NCI-H774 (cell line): ENCODE measurements at regions not wholly inside any gene's neighbourhood (a gene's known extent, or its start where the extent isn't known, plus 50 kb on each side); places are given as distances from the start of the nearest gene placed in this dataset.
"Not testable (repeated sequence)": the region's sequence is repeated elsewhere in the genome, so short reads cannot be mapped to it uniquely, and the experiment has no call there.

ENCODE experiments used
- DNase-seq: peaks from one replicate; lab custom pipeline; 2025; lab: John Stamatoyannopoulos, UW

DNA sequence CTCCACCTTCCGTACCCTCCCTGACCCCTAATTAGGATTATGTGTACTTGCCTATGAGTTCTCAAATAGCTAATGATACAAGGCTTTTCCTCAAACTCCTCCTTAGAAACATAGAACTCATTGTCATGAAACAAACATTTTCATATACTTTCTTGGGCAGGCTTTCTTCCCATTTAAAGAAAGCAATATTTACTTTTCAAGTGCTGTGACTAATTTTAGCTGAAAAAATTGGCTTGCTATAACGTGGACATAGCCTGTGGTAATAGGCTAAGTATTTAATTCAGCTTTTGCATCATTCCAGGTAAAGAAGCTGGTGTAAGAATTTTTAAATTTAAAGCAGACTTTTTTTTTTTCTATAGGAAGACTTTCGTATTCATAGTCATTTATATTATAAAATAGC is 208.7 kb downstream of the SOX2 start:
- DNase-seq: no peak

DNA sequence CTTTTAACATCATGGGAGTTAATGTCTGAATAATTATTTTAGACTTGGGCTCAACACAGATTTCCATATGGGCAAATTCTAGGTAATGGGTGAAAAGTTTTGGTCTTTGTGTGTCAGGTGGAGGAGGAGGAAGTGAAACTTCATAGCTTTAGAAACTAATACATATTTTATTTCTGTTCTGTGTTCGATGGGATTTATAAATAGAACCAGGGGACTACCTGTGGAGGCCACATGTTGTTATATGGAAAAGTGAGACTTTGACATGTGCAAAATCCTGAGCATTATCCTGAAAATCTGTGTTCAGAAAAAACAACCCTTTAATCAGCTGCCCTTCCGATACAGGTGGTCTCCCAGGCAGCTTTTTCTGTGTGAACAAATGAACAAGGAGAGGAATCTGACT is 209.5 kb downstream of the SOX2 start:
- DNase-seq: no peak

DNA sequence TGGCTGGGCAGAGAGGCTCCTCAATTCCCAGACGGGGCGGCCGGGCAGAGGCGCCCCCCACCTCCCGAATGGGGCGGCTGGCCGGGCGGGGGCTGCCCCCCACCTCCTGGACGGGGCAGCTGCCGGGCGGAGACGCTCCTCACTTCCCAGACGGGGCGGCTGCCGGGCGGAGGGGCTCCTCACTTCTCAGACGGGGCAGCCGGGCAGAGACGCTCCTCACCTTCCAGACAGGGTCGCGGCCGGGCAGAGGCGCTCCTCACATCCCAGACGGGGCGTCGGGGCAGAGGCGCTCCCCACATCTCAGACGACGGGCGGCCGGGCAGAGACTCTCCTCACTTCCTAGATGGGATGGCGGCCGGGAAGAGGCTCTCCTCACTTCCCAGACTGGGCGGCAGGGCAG is 214.1 kb downstream of the SOX2 start:
- not testable (repeated sequence) for DNase-seq

DNA sequence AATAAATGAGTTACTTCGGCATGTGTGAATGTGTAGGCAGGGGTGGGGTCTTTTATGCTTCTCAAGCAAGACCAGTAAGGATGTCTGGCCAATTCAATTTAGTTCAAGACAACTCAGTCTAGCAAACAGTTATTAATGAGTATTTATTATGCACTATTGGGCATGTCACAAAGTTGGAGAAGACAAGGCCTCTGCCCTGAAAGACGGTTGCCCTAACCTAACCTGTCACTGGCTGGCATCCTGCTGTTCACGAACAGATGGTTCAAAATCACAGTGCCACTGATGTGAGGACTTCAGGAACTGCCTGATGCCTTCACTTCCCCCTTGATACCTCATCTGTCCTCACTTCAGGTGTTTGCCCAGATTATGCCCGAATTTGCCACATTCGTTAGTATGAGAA is 217.8 kb downstream of the SOX2 start:
- DNase-seq: no peak

DNA sequence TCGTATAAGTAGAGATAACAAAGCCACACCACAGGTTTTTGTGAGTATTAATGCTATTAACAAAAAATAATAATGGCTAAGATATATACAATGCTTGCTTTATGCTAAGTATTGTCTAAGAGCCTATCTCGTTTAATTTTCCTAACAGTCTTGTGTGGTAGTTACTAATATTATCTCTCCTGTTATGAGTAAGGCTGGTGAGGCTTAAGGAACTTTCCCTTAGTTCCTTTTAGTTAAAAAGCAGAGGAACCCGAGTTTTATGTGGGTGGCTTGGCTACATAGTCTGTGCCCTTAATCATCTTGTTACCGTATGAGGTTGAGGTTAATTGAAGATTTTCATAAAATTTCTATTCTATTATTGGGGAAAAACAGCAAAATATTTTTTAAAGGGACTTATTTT is 218.4 kb downstream of the SOX2 start:
- DNase-seq: no peak

DNA sequence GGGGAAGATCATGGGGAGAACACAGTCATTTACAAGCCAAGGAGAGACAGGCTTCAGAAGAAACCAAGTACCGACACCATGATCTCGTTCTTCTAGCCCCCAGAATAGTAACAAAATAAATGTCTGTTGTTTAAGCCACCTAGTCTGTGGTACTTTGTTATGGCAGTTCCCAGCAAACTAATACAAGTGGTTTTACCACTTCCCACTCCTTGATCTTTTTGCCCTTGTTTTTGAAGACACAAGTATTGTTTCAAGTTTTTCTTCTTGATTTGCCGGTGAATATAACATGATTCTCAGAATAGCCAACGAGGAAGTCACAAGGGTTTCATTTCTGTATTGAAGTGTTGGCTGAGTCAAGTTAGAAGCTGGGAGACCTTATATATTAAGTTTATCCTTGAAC is 220.3 kb downstream of the SOX2 start:
- no peak for DNase-seq

DNA sequence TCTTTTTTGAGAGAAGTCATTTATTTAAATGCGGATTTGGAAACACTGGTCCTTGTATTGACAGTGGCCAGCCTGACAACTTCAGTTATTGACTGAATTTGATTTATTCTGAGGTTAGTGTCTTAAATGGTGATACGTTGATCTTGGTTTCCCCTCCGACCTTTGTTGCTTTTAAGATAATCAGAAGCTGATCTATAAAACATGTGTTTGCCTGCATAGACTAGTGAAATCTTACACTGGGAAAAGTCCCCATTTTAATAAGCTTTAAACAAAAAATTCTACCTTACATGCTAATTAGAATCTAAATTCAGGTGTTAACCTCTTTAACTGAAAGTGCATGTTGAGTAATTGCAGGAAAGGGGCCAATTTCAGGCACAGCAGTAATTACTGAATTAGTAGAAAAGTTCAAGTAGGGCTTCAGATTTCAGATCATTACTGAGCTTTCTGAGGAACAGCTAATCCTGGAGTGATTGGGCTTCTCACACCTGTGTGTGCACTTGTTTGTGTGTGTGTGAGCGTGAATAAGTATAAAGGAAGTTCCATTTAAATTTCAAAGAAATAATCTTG is 221.4 kb downstream of the SOX2 start:
- no peak for DNase-seq

DNA sequence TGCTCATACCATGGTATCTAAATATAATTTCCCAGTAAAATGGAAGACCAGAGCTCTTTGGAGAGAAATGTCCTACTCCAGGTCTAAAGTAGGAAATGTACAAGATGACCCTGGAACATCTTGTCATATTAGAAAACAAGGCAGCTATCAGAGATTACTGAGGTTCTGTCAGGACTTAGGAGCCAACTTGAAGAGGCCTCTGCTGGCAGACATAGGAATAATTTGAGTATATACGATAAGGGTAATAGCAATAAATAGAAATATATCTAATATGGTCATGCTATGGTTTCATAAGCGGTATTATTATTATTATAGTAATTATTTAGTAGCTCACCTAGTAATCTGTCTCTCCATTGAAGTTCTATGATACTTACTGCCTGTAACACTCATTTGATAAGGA is 224.2 kb downstream of the SOX2 start:
- DNase-seq: no peak

DNA sequence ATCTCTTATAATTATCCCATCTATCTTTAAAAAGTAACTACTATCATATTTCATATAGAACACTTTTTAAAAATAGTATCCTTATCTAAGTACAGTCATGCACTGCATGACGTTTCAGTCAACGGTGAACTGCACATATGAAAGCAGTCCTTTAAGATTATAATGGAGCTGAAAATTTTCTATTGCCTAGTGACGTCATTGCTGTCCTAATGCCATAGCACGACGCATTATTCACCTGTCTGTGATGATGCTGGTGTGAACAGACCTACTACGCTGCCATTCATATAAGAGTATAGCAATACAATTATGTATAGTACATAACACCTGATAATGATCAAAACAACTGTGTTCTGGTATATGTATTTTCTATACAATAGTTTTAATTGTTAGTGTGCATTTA is 225.0 kb downstream of the SOX2 start:
- DNase-seq: no peak

DNA sequence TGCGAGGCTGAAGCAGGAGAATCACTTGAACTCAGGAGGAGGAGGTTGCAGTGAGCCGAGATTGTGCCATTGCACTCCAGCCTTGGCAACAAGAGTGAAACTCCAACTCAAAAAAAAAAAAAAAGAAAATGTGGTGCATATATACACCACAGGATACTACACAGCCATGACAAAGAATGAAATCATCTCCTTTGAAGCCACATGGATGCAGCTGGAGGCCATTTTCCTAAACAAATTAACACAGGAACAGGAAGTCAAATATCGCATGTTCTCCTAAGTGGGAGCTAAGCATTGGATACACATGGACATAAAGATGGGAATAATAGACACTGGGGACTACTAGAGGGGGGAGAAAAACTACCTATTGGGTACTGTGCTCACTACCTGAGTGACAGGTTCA is 226.9 kb downstream of the SOX2 start:
- not testable (repeated sequence) for DNase-seq

DNA sequence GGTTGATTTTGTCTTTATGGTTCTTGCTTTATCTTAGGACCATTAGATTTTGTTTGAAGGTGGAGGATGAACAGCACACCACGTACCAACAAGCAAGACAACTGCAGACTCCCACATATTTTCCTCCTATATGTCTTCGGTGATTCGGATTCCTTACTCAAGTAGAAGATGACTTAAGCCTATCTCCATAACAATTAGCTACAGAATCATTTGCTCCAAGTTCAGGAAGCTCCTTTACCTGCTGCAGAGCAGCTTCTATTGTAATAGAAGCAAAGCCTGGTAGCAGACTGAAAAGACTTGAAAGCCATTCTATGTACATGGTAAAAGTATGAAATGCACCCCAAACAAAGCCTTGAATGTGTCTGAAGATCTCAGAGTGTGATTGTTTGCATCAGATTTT is 229.0 kb downstream of the SOX2 start:
- DNase-seq: no peak

DNA sequence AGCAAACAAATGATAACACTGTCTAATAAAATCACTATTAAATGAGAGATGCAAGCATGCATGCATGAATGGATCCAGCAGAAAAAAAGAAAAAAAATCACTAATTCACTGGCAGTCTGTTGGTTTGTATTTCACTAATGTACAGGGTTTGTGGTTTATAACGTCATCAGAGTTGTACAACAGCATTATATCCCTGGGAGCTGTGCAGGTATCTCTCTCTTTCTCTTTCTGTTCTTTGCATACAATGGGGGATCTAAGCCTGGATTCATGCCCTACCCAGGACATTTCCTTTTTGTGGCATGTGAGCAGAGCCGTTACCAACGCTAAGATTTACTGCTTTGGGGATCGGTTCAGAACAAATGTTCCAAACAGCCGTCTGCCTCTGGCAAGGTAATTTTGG is 229.5 kb downstream of the SOX2 start:
- DNase-seq: peak; percentile 66

DNA sequence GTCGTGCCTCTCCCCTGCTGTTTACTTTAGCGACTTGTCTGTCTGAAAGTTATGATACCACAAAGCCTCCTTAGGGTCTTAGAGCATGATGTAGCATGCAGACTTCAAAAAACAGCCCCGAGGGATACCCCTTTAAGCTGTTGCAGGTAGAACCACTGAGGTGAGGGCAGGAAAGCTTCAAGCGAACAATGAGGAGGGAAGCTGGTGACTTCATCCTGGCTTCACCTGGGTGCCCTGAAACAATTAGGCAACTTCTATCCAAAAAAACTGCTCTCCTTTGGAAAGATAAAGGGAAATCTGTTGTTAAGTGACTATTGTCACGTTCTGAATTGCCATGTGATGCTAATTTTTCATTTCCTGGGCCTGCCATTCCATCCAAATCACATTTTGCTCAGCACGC is 231.6 kb downstream of the SOX2 start:
- DNase-seq: peak; percentile 20

DNA sequence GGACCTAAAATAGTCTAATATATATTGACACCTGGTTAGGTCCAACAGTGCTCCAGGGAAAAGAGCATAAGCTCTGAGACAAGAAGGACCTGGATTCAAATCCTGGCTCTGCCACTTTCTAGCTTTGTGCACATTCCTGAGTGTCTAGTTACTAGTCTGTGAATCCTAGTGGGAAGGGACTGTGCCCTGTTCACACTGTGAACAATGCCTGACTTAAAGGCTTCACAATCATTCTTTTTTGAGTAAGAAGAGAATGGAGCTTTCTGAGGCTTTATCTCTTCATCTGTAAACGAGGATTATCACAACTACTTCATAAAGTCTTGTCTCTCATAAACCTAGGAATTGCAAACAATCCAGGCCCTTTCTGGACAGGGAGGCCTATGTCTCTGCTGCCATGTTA is 235.9 kb downstream of the SOX2 start:
- no peak for DNase-seq

DNA sequence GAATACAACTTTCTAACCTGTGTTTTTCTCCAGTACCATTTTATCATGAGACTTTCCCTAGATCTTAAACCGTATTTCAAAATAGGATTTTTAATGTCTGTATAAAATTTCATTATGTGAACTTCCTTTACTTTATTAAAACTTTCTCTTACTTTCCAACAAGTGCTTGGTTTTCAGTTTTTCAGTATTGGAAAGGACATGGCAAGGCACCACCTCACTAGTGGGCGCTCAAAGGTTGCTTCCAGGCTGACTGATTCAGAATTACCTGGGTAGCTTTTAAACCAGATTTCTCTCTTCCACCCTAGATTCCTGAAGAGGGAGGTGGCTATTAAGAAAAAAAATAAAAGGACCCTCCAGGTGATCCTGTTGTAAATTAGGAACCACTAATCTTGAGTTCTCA is 236.6 kb downstream of the SOX2 start:
- DNase-seq: no peak

DNA sequence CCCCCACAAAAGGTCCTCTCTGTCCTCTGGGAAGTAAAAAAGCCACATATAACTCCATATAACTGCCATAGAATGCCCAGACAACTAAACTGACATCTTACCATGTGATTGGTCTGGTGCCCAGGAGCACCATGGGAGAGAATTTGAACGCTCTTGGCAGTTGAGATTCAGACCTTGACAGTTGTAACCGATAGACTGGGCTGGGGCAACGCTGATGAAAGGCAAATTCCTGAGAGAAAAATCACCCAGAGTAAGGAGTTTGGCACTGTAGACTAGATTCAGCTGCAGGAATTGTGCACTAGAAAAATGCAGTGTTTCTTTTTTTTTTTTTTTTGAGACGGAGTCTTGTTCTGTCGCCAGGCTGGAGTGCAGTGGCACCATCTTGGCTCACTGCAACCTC is 240.5 kb downstream of the SOX2 start:
- no peak for DNase-seq

DNA sequence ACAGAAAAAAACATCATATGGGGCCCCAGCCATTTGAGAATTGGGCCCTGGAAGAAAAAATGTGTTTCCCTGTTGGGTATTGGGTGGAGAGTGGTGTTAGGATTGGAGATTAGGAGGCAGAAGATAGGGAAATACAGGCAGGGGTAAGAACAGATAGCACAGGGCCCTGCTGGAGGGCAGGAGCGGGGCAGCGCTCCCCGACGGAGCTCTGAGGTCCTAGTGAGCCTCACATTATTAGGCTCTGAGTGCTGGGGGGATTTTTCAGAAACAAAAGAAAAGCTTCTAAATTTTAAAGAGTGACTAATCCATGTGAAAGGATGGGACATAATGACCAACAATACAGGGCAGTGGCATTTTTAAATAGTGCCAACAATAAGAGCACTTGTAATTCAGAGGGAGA is 241.2 kb downstream of the SOX2 start:
- no peak for DNase-seq

DNA sequence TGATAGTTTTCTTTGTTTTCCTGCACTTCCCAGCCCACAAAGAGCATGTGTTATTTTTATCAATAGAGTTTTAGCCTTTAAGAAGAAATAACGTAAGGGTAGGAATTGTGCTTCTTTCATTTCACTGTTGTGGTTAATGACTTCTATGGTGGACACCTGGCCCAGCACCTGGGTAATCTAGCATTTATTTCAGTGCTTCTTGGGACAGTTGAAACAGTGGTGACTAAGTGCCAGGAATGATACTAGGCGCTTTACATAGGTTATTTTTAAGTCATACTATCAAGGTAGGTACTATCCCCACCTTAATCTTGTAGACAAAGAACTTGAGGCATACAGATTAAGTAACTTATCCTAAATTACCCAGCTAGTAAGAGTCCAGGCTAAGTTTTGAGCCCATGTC is 243.8 kb downstream of the SOX2 start:
- no peak for DNase-seq

DNA sequence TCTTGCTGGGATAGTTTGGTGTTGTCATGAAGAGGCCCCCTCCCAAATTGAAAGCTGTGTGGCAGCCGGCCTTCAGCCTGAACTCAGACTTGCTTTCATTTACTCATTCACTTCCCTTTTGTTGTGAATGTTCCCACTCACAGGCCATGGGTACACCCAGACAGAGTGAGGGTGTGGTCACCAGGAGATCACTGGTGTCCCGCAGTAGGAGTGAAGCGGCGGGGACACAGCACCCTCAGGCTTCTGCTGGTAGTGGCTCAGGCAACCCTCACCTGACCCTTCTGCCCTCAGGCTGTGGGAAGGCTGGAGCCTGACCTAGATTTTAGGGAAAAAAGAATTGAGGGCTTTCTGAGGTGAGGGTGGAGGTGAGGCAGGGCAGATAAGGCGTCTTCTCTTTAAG is 244.4 kb downstream of the SOX2 start:
- DNase-seq: no peak

DNA sequence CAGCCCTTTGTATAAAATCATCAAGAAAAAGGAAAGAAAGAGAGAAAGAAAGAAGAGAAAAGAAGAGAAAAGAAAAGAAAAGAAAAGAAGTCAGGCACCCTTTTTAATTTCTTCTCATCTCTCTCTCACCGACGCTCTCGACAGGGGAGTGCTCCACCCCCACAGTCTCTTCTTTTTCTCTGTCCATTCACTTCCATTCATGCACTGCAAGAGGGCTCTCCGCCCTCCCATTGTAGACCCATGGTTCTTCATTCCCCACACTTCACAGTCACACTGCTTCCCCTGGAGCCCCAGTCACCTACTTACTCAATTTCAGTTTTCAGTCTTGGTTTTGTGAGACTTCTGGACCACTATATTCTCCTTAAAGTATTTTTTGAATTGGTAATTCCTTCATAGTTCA is 254.7 kb downstream of the SOX2 start:
- DNase-seq: no peak

DNA sequence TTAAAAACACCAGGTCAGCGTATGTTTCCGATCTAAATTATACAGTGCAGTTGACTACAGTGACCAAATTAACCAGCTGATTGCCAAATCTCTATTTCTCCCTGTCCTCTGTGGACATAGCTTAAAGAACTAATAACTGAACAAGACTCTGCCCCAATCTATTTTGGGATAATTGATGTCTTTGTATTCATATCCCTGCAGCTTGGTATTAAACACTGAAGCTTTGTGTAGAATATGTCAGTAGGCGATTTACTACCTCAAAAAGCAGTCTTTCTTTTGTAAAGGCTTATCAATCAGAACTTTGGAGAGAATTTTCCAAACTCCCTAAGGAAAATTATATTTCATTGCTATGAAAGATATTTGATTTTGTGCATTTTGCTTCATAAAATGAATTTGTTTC is 258.2 kb downstream of the SOX2 start:
- DNase-seq: no peak

DNA sequence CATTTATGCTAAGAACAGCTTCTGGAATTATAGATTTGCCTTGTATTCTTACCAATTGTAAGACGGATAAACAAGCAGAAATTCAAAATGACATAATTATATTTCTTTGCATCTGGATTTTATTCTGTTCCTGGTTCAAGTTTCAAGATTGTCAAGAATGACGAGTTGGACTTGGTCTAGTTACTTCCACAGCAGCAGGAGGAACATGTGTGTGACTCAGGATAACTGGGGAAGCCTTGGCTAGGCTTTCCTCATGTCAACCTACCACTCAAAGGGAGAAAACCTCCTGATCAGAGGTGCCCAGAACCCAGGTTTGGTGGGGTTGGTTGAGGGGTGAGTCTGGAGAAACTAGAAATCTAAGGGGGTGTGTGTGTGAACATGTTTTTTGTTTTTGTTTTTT is 259.7 kb downstream of the SOX2 start:
- DNase-seq: no peak

DNA sequence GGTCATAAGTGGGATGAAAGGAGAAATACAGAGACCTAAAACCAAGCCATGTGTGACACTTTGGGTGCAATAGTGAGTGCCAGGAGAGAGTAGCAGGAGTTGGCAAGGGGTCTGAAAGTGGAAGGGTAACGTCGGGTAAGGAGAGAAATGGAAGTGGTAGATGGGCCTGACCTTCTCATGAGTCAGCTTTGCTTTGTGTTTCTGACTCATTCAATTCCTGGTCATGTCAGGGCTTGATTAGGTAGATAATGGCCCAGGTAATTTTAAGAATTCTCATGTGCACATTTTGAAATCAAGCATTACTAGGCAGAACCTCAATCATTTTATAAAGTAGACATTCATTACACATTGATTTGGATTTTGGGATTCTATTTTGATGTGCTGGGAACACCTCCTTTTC is 262.5 kb downstream of the SOX2 start:
- DNase-seq: no peak

DNA sequence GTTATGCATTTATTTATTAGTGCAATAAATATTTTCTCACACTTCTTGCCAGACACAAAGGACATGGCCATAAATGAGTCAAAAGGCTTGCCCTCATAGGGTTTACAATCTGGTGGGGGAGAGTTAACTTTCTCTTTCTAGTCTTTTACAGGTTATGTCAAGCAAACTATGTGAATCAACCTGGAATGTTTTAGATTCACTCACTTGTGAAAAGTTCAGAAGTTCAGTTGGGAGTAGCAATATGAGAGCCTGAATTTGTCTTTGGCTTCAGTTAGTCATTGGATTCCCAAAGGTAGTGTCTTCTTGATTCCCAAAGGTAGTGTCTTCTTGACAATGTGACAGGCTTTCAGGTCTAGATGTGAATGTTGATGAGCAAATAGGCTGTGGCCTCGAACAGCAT is 264.8 kb downstream of the SOX2 start:
- DNase-seq: no peak

DNA sequence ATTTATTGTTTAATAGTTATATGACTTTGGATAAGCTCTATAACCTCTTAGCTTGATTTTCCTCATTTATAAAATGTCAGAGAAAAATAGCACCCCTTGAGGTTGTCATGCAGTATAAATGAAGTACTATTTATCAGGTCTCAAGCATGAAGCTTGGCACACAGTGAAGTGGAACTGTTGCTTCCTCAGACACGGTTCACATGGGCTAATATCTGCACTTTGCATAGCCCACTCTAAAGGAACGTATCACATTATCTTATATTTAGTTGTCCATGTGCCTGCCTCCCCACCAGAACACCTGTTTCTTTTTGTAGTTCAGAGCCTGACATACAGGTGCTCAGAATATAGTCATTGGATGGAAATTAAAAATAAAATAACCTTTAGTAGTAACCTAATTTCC is 273.7 kb downstream of the SOX2 start:
- no peak for DNase-seq
